Cardiac muscle cell (in vitro differentiated cells and primary cell): ENCODE measurements at regions not wholly inside any gene's neighbourhood (a gene's known extent, or its start where the extent isn't known, plus 50 kb on each side); places are given as distances from the start of the nearest gene placed in this dataset.

ENCODE experiments used
- DNase-seq, 2 donors: peaks; one replicate each; pipeline versions ENCODE4 v3.0.0 to v3.0.0-alpha.2; 2010 to 2017; ENCODE audit warnings: low read depth in 1 of 2, low spot score in 1 of 2
- H3K27ac ChIP-seq: fragments of 200-600 bp; sonication (generic); 2 replicates; pipeline ENCODE4 v1.5.1; 2016
- H3K27me3 ChIP-seq: fragments of 200-600 bp; sonication (generic); 2 replicates; pipeline ENCODE4 v1.6.0; 2016; ENCODE audit warnings: control low read depth
- H3K36me3 ChIP-seq: fragments of 200-600 bp; sonication (generic); 2 replicates; pipeline ENCODE4 v1.5.1; 2016; ENCODE audit warnings: control low read depth
- H3K4me1 ChIP-seq: fragments of 200-600 bp; sonication (generic); 2 replicates; pipeline ENCODE4 v1.8.1; 2017; ENCODE audit warnings: low read depth, mild to moderate bottlenecking, mixed run types
- H3K4me3 ChIP-seq: fragments of 200-600 bp; sonication (generic); 2 replicates; pipeline ENCODE4 v1.5.1; 2016; ENCODE audit warnings: mild to moderate bottlenecking
- H3K9me3 ChIP-seq: fragments of 200-600 bp; sonication (generic); 2 replicates; pipeline ENCODE4 v1.5.1; 2017; ENCODE audit warnings: low read depth, mild to moderate bottlenecking, control low read depth
- TF ChIP-seq, protein P1 (sequence below): IDR thresholded peaks from 2 replicates; pipeline ENCODE4 v1.5.1; 2012; ENCODE audit warnings: low read depth, mild to moderate bottlenecking, low read length

DNA sequence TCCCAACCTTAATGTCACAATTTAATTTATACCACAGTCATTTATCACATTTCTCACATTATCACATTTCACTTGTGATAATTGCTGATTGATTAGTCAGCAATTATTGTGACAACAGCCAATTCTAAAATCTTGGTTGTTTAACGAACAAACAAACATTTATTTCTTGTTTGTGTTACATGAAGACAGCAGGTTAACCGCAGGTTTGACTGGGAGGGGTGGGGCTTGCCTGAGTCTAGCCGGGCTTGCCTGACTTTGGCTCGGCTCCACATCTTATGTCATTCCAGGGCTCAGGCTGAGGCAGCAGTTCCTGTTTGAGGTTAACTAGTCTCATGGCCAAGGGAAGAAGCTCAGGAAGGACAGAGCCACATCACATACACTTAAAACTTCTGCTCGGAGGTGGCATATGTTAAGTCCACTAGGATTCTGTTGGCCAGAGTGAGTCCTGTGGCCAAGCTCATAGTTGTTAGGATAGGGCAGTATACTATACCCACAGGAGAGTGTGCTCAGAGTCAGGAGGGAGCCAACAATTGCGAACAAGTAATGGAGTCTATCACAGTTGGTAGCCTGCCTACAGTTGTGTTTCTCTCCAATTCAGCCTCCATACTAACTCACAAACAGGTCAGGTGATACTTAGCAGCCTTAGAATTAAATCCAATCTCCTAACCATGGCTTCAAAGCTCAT, 90.0 kb upstream of the IFNGR1 start:
- Histone ChIP-seq H3K4me1 (no peaks in the 10 kb centered on the region), H3K9me3 (no peaks in the 10 kb centered on the region), H3K4me3 (no peak overlapping the region), H3K27me3 (no peaks in the 10 kb centered on the region), H3K27ac (no peak overlapping the region), H3K36me3 (no peaks in the 10 kb centered on the region)
- TF ChIP-seq, protein P1, sequence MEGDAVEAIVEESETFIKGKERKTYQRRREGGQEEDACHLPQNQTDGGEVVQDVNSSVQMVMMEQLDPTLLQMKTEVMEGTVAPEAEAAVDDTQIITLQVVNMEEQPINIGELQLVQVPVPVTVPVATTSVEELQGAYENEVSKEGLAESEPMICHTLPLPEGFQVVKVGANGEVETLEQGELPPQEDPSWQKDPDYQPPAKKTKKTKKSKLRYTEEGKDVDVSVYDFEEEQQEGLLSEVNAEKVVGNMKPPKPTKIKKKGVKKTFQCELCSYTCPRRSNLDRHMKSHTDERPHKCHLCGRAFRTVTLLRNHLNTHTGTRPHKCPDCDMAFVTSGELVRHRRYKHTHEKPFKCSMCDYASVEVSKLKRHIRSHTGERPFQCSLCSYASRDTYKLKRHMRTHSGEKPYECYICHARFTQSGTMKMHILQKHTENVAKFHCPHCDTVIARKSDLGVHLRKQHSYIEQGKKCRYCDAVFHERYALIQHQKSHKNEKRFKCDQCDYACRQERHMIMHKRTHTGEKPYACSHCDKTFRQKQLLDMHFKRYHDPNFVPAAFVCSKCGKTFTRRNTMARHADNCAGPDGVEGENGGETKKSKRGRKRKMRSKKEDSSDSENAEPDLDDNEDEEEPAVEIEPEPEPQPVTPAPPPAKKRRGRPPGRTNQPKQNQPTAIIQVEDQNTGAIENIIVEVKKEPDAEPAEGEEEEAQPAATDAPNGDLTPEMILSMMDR = no peak
- peak; percentile 23 to 77 for DNase-seq

DNA sequence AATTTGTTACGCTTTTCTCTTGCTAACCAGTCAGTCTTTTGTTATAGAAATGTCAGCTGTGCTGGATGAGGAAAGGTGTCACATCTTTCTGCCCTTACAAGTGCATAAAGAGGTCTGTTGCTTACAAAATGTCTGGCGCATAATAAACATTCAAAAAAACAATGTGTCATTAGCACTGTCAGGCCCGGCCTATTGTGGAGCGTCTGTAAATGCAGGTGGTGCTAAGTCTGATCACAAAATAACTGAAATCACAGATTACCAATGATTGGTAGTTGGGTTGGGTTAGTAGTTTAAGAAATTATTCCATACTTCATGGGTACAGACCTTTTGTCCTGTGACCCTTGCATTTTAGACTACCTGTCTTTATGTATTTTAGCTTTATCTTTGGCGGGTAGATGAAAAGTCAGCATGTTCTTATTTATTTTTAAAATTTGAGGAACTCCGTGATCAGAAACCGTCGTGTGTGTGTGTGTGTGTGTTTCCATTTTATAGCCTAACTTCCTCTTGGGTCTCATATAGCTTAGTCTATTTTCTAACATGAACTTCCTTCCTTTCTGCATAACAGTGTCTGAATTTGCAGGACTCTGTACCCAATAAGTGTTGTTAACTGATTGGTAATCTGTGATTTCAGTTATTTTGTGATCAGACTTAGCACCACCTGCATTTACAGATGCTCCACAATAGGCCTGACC, 88.1 kb upstream of the IFNGR1 start:
- Histone ChIP-seq H3K36me3 (no peaks in the 10 kb centered on the region), H3K27ac (no peak overlapping the region), H3K4me1 (no peaks in the 10 kb centered on the region), H3K9me3 (no peaks in the 10 kb centered on the region), H3K4me3 (no peak overlapping the region), H3K27me3 (no peaks in the 10 kb centered on the region)
- TF ChIP-seq, protein P1 = no peak
- no peak for DNase-seq

DNA sequence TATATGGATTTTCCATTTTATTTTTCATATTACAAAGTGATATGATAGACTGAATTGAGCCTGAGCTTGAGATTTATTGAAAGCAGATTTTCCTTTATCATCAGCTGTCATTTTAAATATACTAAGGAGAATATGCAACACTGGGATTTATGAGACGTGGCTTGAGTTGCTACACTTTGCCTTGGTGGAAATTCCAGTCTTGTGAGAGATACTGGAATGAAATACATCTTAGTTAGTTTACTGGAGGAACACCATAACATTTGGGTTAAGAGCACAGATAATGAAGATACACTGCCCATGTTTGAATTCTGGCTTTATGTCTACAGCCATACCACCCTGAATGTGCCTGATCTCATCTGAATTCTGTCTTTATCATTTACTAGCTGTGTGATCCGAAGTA, 86.5 kb upstream of the IFNGR1 start:
- no peak for DNase-seq
- Histone ChIP-seq H3K4me1 (no peaks in the 10 kb centered on the region), H3K9me3 (no peaks in the 10 kb centered on the region), H3K4me3 (no peak overlapping the region), H3K27ac (no peak overlapping the region), H3K36me3 (no peaks in the 10 kb centered on the region), H3K27me3 (no peaks in the 10 kb centered on the region)
- TF ChIP-seq, protein P1 = no peak

DNA sequence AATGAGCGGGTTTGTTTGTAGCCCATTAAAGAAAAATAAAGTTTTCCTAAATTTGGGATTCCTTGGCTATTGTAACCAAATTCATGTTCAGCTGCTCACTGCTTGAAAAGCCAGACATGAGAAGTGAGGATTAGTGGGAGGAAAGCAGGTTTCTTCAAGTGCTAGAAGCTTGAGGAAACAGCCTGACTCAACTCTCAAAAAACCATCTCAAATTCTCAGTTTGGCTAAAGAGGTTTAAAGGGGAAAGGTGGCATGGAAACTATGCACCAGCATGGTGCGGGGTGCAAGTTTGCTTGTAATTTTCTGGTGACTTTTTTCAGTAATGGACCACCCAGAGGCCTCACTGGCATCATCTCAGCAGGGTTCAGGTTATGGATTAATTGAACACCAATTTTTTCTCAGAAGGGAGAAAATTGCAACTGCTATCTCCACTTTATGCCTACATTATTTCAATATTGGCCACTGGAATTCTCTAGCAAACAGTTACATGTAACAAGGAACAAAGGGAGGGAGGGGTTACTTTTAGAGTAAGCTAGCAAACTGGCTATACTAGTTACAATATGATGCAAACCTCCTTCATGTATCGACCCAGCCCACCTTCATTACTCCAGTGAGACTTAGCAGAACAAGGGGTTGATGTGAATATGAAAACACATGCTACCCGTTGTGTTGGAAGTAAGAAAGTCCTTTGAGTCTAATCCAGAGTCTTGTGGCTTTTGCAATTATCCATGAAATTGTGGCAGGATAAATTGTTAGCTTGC, 85.0 kb upstream of the IFNGR1 start:
- no peaks in the 10 kb centered on the region for H3K4me1 ChIP-seq
- H3K27ac ChIP-seq = no peak overlapping the region
- no peaks in the 10 kb centered on the region for H3K27me3 ChIP-seq
- DNase-seq = no peak
- no peaks in the 10 kb centered on the region for H3K36me3 ChIP-seq
- TF ChIP-seq, protein P1 = no peak
- H3K9me3 ChIP-seq = no peaks in the 10 kb centered on the region
- H3K4me3 ChIP-seq = no peak overlapping the region

DNA sequence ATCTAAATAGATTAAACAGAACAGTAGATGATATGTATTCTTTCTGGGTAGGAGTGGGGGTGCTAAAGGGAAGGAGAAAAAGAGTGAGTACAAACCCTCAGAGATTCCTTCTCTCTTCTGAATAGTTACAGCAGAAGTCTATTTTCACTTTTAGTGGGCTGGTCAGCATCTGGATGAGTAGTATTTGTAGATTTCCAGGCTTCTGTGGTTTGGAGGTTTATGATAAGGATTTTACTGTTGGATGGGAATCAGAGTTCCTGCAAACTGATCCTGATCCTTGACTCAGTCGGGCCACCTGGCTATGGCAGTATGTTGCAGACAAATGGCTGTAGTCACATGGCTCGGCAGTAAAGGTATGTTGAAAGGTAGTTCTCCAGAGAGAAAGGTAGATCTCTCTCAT, 84.3 kb upstream of the IFNGR1 start:
- H3K9me3 ChIP-seq = no peaks in the 10 kb centered on the region
- TF ChIP-seq, protein P1 = no peak
- H3K27ac ChIP-seq = no peak overlapping the region
- DNase-seq = peak in 1 of 2 donors; percentile 29
- no peaks in the 10 kb centered on the region for H3K27me3 ChIP-seq
- H3K4me1 ChIP-seq = no peaks in the 10 kb centered on the region
- no peak overlapping the region for H3K4me3 ChIP-seq
- no peaks in the 10 kb centered on the region for H3K36me3 ChIP-seq
